ENCODE measurements at regions not wholly inside any gene's neighbourhood (a gene's known extent, or its start where the extent isn't known, plus 50 kb on each side); places are given as distances from the start of the nearest gene placed in this dataset.

- TF ChIP-seq POLR2AphosphoS5 (IDR thresholded peaks at IDR 0.05) (peak; percentile 78), CTCF (IDR thresholded peaks at IDR 0.05) (peak in 1 of 4 experiments; percentile 37), POLR2A (IDR thresholded peaks at IDR 0.05) (no peak)
These were observed 57.6 kb upstream of the LMTK2 start for GRCh38 chr7:98049034-98049433.
